ENCODE measurements at regions not wholly inside any gene's neighbourhood (a gene's known extent, or its start where the extent isn't known, plus 50 kb on each side); places are given as distances from the start of the nearest gene placed in this dataset.

- CTCF ChIA-PET (ENCODE audit: low intra/inter-chr PET ratio): no interaction called here
- no peaks in the 10 kb centered on the region for H3K9me3 ChIP-seq (replicated peaks; ENCODE audit: control insufficient read depth, insufficient read depth, low read depth, low read length)
- H3K9me1 ChIP-seq (ENCODE audit: control insufficient read depth, insufficient read depth, low read length): no peaks in the 10 kb centered on the region
- H3K27ac ChIP-seq (ENCODE audit: extremely low read depth, low read depth, low read length): no peak overlapping the region
- no peak overlapping the region for H2AFZ ChIP-seq (ENCODE audit: low read depth, low read length)
- WGBS (ENCODE audit: insufficient coverage, low coverage, missing lambda C conversion rate): 0% methylated on average over 2 of the region's 2 CpGs
- H3K79me2 ChIP-seq (ENCODE audit: control insufficient read depth, insufficient read depth, low read length): no peaks in the 10 kb centered on the region
- no peaks in the 10 kb centered on the region for H3K36me3 ChIP-seq (ENCODE audit: control insufficient read depth, insufficient read depth, low read length)
- in situ Hi-C loops (cut with MboI) (no loop called here), intact Hi-C loops (cut with micrococcal nuclease) (no loop called here)
- POLR2A ChIA-PET: no interaction called here
- no peaks in the 10 kb centered on the region for H4K20me1 ChIP-seq (replicated peaks; ENCODE audit: control insufficient read depth, insufficient read depth, low read length)
- BruUV-seq (replicated peaks): no TSS peak
- DNase-seq (ENCODE audit: extremely low read depth in 1 of 4, low spot score in 3 of 4): no peak
- ATAC-seq: no peak
- peaks cover 11 to 22% of the 10 kb centered on the region in 2 experiments for H3K27me3 ChIP-seq (ENCODE audit: control insufficient read depth in 2 of 2, insufficient read depth in 2 of 2, low read length in 2 of 2)
- no peak overlapping the region for H3K4me2 ChIP-seq (ENCODE audit: insufficient read depth, low read length)
- H3K4me3 ChIP-seq: no peak overlapping the region
- no peaks in the 10 kb centered on the region for H3K4me1 ChIP-seq (replicated peaks in 1 of 2; ENCODE audit: control insufficient read depth in 2 of 2, insufficient read depth in 2 of 2, low read length in 2 of 2)
- FAIRE-seq: no peak
- no peak overlapping the region for H3K9ac ChIP-seq (ENCODE audit: insufficient read depth in 1 of 2, low read depth in 2 of 2, low read length in 2 of 2)
- TF ChIP-seq PURB (CRISPR knock-in tag; IDR thresholded peaks at IDR 0.05; ENCODE audit: low read depth): no peak
- no peak for TF ChIP-seq ZNF217 (CRISPR knock-in tag; IDR thresholded peaks at IDR 0.05)
- no peak for TF ChIP-seq ZKSCAN3 (CRISPR knock-in tag; IDR thresholded peaks at IDR 0.05)
- no peak for TF ChIP-seq ZNF707 (CRISPR knock-in tag; conservative IDR thresholded peaks at IDR 0.05)
- TF ChIP-seq ERF (CRISPR knock-in tag; IDR thresholded peaks at IDR 0.05): no peak
- no peak for TF ChIP-seq SREBF2 (CRISPR knock-in tag; IDR thresholded peaks at IDR 0.05)
- TF ChIP-seq TCFL5 (CRISPR knock-in tag; conservative IDR thresholded peaks at IDR 0.05): no peak
- TF ChIP-seq CSDE1 (IDR thresholded peaks at IDR 0.05): no peak
- TF ChIP-seq KLF1 (tag; IDR thresholded peaks at IDR 0.05): no peak
- no peak for TF ChIP-seq CHCHD3 (CRISPR knock-in tag; IDR thresholded peaks at IDR 0.05)
- TF ChIP-seq LCOR (CRISPR knock-in tag; IDR thresholded peaks at IDR 0.05): no peak
- no peak for TF ChIP-seq TBL1XR1 (IDR thresholded peaks at IDR 0.05; ENCODE audit: low read length in 2 of 2)
Observed at GRCh38 chr12:108440736-108441135, 74.3 kb upstream of the FICD start.

All from K562 (cell line).